ENCODE measurements at regions not wholly inside any gene's neighbourhood (a gene's known extent, or its start where the extent isn't known, plus 50 kb on each side); places are given as distances from the start of the nearest gene placed in this dataset.

- no peaks in the 10 kb centered on the region for H3K4me1 ChIP-seq
- H3K27ac ChIP-seq, result no peak overlapping the region
- TF ChIP-seq EP300 (IDR thresholded peaks at IDR 0.05) (no peak), POLR2AphosphoS2 (conservative IDR thresholded peaks at IDR 0.05; ENCODE audit: low read length) (no peak), ELK1 (IDR thresholded peaks at IDR 0.05; ENCODE audit: low read depth, low read length) (no peak), HOXB5 (CRISPR knock-in tag; IDR thresholded peaks at IDR 0.05) (no peak), GATA3 (IDR thresholded peaks at IDR 0.05; ENCODE audit: borderline replicate concordance) (no peak)
- no peak overlapping the region for H3K4me3 ChIP-seq
- no peak overlapping the region for H3K4me2 ChIP-seq
- ChIA-PET CTCF (interaction anchor here (0.9 kb wide), 1 partner anchor 38 kb away, joined by 3 read pairs; no protein-coding TSS in a partner anchor), POLR2A (no interaction called here)
- ATAC-seq (no peak), DNase-seq (ENCODE audit: low read depth in 1 of 2, low spot score in 1 of 2) (no peak), FAIRE-seq (no peak)
- no peaks in the 10 kb centered on the region for H3K9me3 ChIP-seq
Measured at GRCh38 chr7:82609746-82610145, 166.2 kb upstream of the CACNA2D1 start.

DNA sequence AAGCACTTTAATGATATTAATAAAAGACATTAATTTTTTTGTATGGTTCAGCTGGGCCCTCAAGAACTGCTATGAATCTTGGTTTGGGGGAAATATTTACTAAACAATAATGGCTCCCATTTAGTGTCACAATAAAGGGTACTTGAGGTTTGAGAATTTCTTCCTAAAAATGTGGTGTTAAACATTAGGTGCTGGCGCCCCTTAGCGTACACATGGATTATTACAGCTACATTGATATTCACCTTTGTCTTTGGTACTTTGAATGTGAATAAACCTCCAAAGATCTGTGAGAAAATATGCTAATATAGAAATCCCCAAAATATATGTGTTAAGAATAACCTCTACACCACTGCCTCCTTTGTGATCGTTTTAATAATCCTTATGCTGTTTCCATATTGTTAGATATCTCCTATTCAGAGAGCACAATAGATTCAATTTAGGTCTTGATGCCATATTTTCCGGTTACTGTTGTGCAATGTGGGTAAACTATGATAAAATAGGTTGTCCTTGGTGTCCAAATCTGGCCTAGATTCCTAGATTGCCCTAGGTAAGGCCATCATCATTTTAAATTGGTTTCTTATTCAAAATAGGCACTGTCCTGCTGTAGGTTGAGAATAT lies 161.8 kb upstream of the CACNA2D1 start:
- H3K4me3 ChIP-seq, result no peak overlapping the region
- 0 out of 3 replicates have a peak, but pooled peaks cover 2% of the 10 kb centered on the region for H3K4me1 ChIP-seq
- peak in 1 of 2 experiments; percentile 47; a peak in 1 of 4 replicates for TF ChIP-seq CEBPB (IDR thresholded peaks at IDR 0.05)
- peak; percentile 76; the same call in 2 of the 3 replicates for TF ChIP-seq SMC3 (IDR thresholded peaks at IDR 0.05)
- TF ChIP-seq, protein P1, sequence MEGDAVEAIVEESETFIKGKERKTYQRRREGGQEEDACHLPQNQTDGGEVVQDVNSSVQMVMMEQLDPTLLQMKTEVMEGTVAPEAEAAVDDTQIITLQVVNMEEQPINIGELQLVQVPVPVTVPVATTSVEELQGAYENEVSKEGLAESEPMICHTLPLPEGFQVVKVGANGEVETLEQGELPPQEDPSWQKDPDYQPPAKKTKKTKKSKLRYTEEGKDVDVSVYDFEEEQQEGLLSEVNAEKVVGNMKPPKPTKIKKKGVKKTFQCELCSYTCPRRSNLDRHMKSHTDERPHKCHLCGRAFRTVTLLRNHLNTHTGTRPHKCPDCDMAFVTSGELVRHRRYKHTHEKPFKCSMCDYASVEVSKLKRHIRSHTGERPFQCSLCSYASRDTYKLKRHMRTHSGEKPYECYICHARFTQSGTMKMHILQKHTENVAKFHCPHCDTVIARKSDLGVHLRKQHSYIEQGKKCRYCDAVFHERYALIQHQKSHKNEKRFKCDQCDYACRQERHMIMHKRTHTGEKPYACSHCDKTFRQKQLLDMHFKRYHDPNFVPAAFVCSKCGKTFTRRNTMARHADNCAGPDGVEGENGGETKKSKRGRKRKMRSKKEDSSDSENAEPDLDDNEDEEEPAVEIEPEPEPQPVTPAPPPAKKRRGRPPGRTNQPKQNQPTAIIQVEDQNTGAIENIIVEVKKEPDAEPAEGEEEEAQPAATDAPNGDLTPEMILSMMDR (IDR thresholded peaks at IDR 0.05), result peak; percentile 88
- peak; percentile 86 for TF ChIP-seq RAD21 (conservative IDR thresholded peaks at IDR 0.05 in 1 of 2, IDR thresholded peaks at IDR 0.05 in 1 of 2)
- no peak for TF ChIP-seq TFCP2L1 (CRISPR knock-in tag; IDR thresholded peaks at IDR 0.05)
- H3K9me3 ChIP-seq, result no peaks in the 10 kb centered on the region
- peak in 1 of 2 experiments; percentile 48; a peak in 3 of 6 replicates for ATAC-seq
- peak; percentile 22 to 68 for DNase-seq (ENCODE audit: low read depth in 1 of 2, low spot score in 1 of 2)
- no peak overlapping the region for H3K4me2 ChIP-seq
- ChIA-PET CTCF (interaction anchor here (0.6 to 2.5 kb wide), 30 partner anchors 9 to 1122 kb away, joined by 3 to 11 read pairs (median 4); no protein-coding TSS in a partner anchor), POLR2A (no interaction called here)
- WGBS (ENCODE audit: missing lambda C conversion rate), result 24% methylated on average over 4 of the region's 4 CpGs
- no peak overlapping the region for H3K27ac ChIP-seq
- peak; percentile 39 for FAIRE-seq

GRCh38 chr7:82602066-82602465 lies 158.5 kb upstream of the CACNA2D1 start:
- FAIRE-seq, result no peak
- no peak for ATAC-seq
- no peak for TF ChIP-seq ZSCAN20 (CRISPR knock-in tag; IDR thresholded peaks at IDR 0.05)
- no peak for TF ChIP-seq GATA3 (IDR thresholded peaks at IDR 0.05; ENCODE audit: borderline replicate concordance)
- no peak for TF ChIP-seq TP53 (CRISPR knock-in tag; IDR thresholded peaks at IDR 0.05)
- no peak for TF ChIP-seq SMC3 (IDR thresholded peaks at IDR 0.05)
- H3K9me3 ChIP-seq, result no peaks in the 10 kb centered on the region
- H3K4me1 ChIP-seq, result peaks cover 11% of the 10 kb centered on the region; the same call in 1 of the 3 replicates
- 93% methylated on average over 7 of the region's 7 CpGs for WGBS (ENCODE audit: missing lambda C conversion rate)
- DNase-seq (ENCODE audit: low read depth in 1 of 2, low spot score in 1 of 2), result no peak
- no peak overlapping the region for H3K4me2 ChIP-seq
- CTCF ChIA-PET, result no interaction called here
- no peak overlapping the region for H3K27ac ChIP-seq
- POLR2A ChIA-PET, result no interaction called here
- H3K4me3 ChIP-seq, result no peak overlapping the region

DNA sequence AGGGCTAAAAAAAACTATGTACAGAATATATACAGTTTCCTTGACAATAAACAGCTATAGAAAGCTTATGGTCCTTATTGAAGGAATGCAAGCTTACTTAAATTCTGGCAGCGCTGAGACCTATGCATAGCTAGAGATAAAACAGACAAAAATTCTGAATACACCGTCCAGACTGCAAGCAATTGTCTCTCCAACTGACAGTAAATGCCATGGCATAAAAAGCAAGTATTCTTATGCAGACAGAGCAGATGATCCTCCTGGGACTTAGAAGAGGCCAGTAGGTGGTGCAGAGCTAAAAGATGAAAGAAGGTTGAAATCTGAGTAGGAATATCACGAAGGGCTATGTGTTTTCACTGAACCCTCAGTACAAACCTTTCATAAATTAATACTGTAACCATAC lies 157.0 kb upstream of the CACNA2D1 start:
- Histone ChIP-seq H3K4me2 (0 out of 3 replicates have a peak overlapping the region, but pooled peaks have one; percentile 7), H3K9me3 (no peaks in the 10 kb centered on the region), H3K27ac (no peak overlapping the region), H3K4me1 (peaks cover 11% of the 10 kb centered on the region; the same call in 1 of the 3 replicates), H3K4me3 (no peak overlapping the region)
- no peak for TF ChIP-seq ATOH8 (CRISPR knock-in tag; IDR thresholded peaks at IDR 0.05; ENCODE audit: low read depth)
- TF ChIP-seq GATA3 (IDR thresholded peaks at IDR 0.05; ENCODE audit: borderline replicate concordance), result no peak
- TF ChIP-seq, protein P1 (IDR thresholded peaks at IDR 0.05), result peak; percentile 25; the same call in 2 of the 3 replicates
- no peak for TF ChIP-seq ESRRA (IDR thresholded peaks at IDR 0.05; ENCODE audit: borderline replicate concordance, low read length)
- DNase-seq (ENCODE audit: low read depth in 1 of 2, low spot score in 1 of 2) (peak in 1 of 2 experiments; percentile 17), FAIRE-seq (peak; percentile 56), ATAC-seq (peak; percentile 74 to 75)
- ChIA-PET CTCF (interaction anchor here (0.9 to 1.5 kb wide), 4 partner anchors 28 to 1099 kb away, joined by 3 to 4 read pairs (median 4); no protein-coding TSS in a partner anchor), POLR2A (no interaction called here)
- WGBS (ENCODE audit: missing lambda C conversion rate), result 50% methylated on average over 3 of the region's 3 CpGs

Measured in A549 (cell line).